Cardiac muscle cell (in vitro differentiated cells and primary cell): ENCODE measurements at regions not wholly inside any gene's neighbourhood (a gene's known extent, or its start where the extent isn't known, plus 50 kb on each side); places are given as distances from the start of the nearest gene placed in this dataset.

Experiments used
- DNase-seq, 2 donors: peaks; one replicate each; pipeline versions ENCODE4 v3.0.0 to v3.0.0-alpha.2; 2010 to 2017; ENCODE audit warnings: low read depth in 1 of 2, low spot score in 1 of 2
- H3K27ac ChIP-seq: fragments of 200-600 bp; sonication (generic); 2 replicates; pipeline ENCODE4 v1.5.1; 2016
- H3K27me3 ChIP-seq: fragments of 200-600 bp; sonication (generic); 2 replicates; pipeline ENCODE4 v1.6.0; 2016; ENCODE audit warnings: control low read depth
- H3K36me3 ChIP-seq: fragments of 200-600 bp; sonication (generic); 2 replicates; pipeline ENCODE4 v1.5.1; 2016; ENCODE audit warnings: control low read depth
- H3K4me1 ChIP-seq: fragments of 200-600 bp; sonication (generic); 2 replicates; pipeline ENCODE4 v1.8.1; 2017; ENCODE audit warnings: low read depth, mild to moderate bottlenecking, mixed run types
- H3K4me3 ChIP-seq: fragments of 200-600 bp; sonication (generic); 2 replicates; pipeline ENCODE4 v1.5.1; 2016; ENCODE audit warnings: mild to moderate bottlenecking
- H3K9me3 ChIP-seq: fragments of 200-600 bp; sonication (generic); 2 replicates; pipeline ENCODE4 v1.5.1; 2017; ENCODE audit warnings: low read depth, mild to moderate bottlenecking, control low read depth
- CTCF ChIP-seq: IDR thresholded peaks from 2 replicates; pipeline ENCODE4 v1.5.1; 2012; ENCODE audit warnings: low read depth, mild to moderate bottlenecking, low read length

GRCh38 chr5:117394506-117395157 is 820.0 kb upstream of the SEMA6A start:
- H3K4me3 ChIP-seq = no peak overlapping the region
- no peaks in the 10 kb centered on the region for H3K27me3 ChIP-seq
- no peaks in the 10 kb centered on the region for H3K9me3 ChIP-seq
- DNase-seq = no peak
- H3K36me3 ChIP-seq = no peaks in the 10 kb centered on the region
- H3K27ac ChIP-seq = no peak overlapping the region
- no peak for TF ChIP-seq CTCF
- H3K4me1 ChIP-seq = no peaks in the 10 kb centered on the region

GRCh38 chr5:117393125-117393524 is 818.5 kb upstream of the SEMA6A start:
- Histone ChIP-seq H3K9me3 (no peaks in the 10 kb centered on the region), H3K4me1 (no peaks in the 10 kb centered on the region), H3K27me3 (no peaks in the 10 kb centered on the region), H3K36me3 (no peaks in the 10 kb centered on the region), H3K4me3 (no peak overlapping the region), H3K27ac (no peak overlapping the region)
- TF ChIP-seq CTCF = no peak
- DNase-seq = no peak

- Histone ChIP-seq H3K4me1 (no peaks in the 10 kb centered on the region), H3K4me3 (no peak overlapping the region), H3K9me3 (no peaks in the 10 kb centered on the region), H3K27me3 (no peaks in the 10 kb centered on the region), H3K36me3 (no peaks in the 10 kb centered on the region), H3K27ac (no peak overlapping the region)
- DNase-seq = no peak
- no peak for TF ChIP-seq CTCF
Measured at GRCh38 chr5:117380316-117380715, 805.7 kb upstream of the SEMA6A start.

GRCh38 chr5:117379521-117379920 is 804.9 kb upstream of the SEMA6A start:
- no peaks in the 10 kb centered on the region for H3K27me3 ChIP-seq
- no peaks in the 10 kb centered on the region for H3K36me3 ChIP-seq
- no peak overlapping the region for H3K27ac ChIP-seq
- no peaks in the 10 kb centered on the region for H3K9me3 ChIP-seq
- no peak for DNase-seq
- no peaks in the 10 kb centered on the region for H3K4me1 ChIP-seq
- no peak overlapping the region for H3K4me3 ChIP-seq
- TF ChIP-seq CTCF = no peak

GRCh38 chr5:117376748-117377147 is 802.1 kb upstream of the SEMA6A start:
- Histone ChIP-seq H3K4me1 (no peaks in the 10 kb centered on the region), H3K9me3 (no peaks in the 10 kb centered on the region), H3K27me3 (no peaks in the 10 kb centered on the region), H3K36me3 (no peaks in the 10 kb centered on the region), H3K4me3 (no peak overlapping the region), H3K27ac (no peak overlapping the region)
- TF ChIP-seq CTCF = no peak
- no peak for DNase-seq
